ENCODE measurements at regions not wholly inside any gene's neighbourhood (a gene's known extent, or its start where the extent isn't known, plus 50 kb on each side); places are given as distances from the start of the nearest gene placed in this dataset.
A peak's percentile ranks its signal among the peaks of the same experiment; 100 is the strongest.
"Not testable (repeated sequence)": the region's sequence is repeated elsewhere in the genome, so short reads cannot be mapped to it uniquely, and the experiment has no call there.

GRCh38 chr12:65656891-65657351 lies 167.4 kb upstream of the HMGA2 start:
- peak; percentile 20 for DNase-seq

GRCh38 chr12:65657635-65658034 lies 166.6 kb upstream of the HMGA2 start:
- DNase-seq: no peak

GRCh38 chr12:65658360-65658759 lies 165.9 kb upstream of the HMGA2 start:
- no peak for DNase-seq

- no peak for DNase-seq
Observed at GRCh38 chr12:65659681-65660080, 164.6 kb upstream of the HMGA2 start.

GRCh38 chr12:65660096-65660495 lies 164.2 kb upstream of the HMGA2 start:
- DNase-seq: no peak

GRCh38 chr12:65660836-65661235 lies 163.4 kb upstream of the HMGA2 start:
- no peak for DNase-seq

GRCh38 chr12:65662590-65662989 lies 161.7 kb upstream of the HMGA2 start:
- DNase-seq: no peak

- no peak for DNase-seq
Observed at GRCh38 chr12:65663097-65663496, 161.2 kb upstream of the HMGA2 start.

GRCh38 chr12:65663648-65664047 lies 160.6 kb upstream of the HMGA2 start:
- DNase-seq: no peak

GRCh38 chr12:65664715-65665250 lies 159.5 kb upstream of the HMGA2 start:
- DNase-seq: no peak

GRCh38 chr12:65665817-65666216 lies 158.5 kb upstream of the HMGA2 start:
- DNase-seq: no peak

- DNase-seq: peak; percentile 46
Observed at GRCh38 chr12:65666876-65667275, 157.4 kb upstream of the HMGA2 start.

GRCh38 chr12:65667932-65668331 lies 156.4 kb upstream of the HMGA2 start:
- no peak for DNase-seq

GRCh38 chr12:65668981-65669695 lies 155.1 kb upstream of the HMGA2 start:
- DNase-seq: no peak

GRCh38 chr12:65670775-65671174 lies 153.5 kb upstream of the HMGA2 start:
- no peak for DNase-seq

- no peak for DNase-seq
Observed at GRCh38 chr12:65672441-65672840, 151.8 kb upstream of the HMGA2 start.

- DNase-seq: no peak
Observed at GRCh38 chr12:65673156-65673690, 151.1 kb upstream of the HMGA2 start.

- DNase-seq: no peak
Observed at GRCh38 chr12:65673732-65674131, 150.6 kb upstream of the HMGA2 start.

GRCh38 chr12:65675141-65675621 lies 149.1 kb upstream of the HMGA2 start:
- DNase-seq: no peak

- not testable (repeated sequence) for DNase-seq
Observed at GRCh38 chr12:65678172-65678571, 146.1 kb upstream of the HMGA2 start.

GRCh38 chr12:65681226-65681625 lies 143.1 kb upstream of the HMGA2 start:
- no peak for DNase-seq

- no peak for DNase-seq
Observed at GRCh38 chr12:65682112-65682511, 142.2 kb upstream of the HMGA2 start.

- DNase-seq: no peak
Observed at GRCh38 chr12:65684906-65685305, 139.4 kb upstream of the HMGA2 start.

- no peak for DNase-seq
Observed at GRCh38 chr12:65685514-65685913, 138.8 kb upstream of the HMGA2 start.

Data from activated CD4-positive, alpha-beta T cell treated with anti-CD3 and anti-CD28 coated beads for 48 hours (primary cell).